ENCODE measurements at regions not wholly inside any gene's neighbourhood (a gene's known extent, or its start where the extent isn't known, plus 50 kb on each side); places are given as distances from the start of the nearest gene placed in this dataset.
A peak's percentile ranks its signal among the peaks of the same experiment; 100 is the strongest.

GRCh38 chr2:14053105-14053504, 579.4 kb upstream of the LRATD1 start:
- no peak for TF ChIP-seq GABPA (IDR thresholded peaks at IDR 0.05; ENCODE audit: low read depth)
- TF ChIP-seq SPI1 (IDR thresholded peaks at IDR 0.05; ENCODE audit: borderline replicate concordance, low read depth) = no peak
- TF ChIP-seq CTCF (IDR thresholded peaks at IDR 0.05; ENCODE audit: insufficient read depth, low read length) = no peak
- TF ChIP-seq REST (IDR thresholded peaks at IDR 0.05; ENCODE audit: insufficient replicate concordance, low read depth) = no peak
- TF ChIP-seq POLR2AphosphoS5 (IDR thresholded peaks at IDR 0.05; ENCODE audit: low read depth) = no peak
- Histone ChIP-seq H3K27me3 (ENCODE audit: insufficient read depth, poor library complexity, severe bottlenecking) (no peaks in the 10 kb centered on the region), H3K27ac (replicated peaks) (no peak overlapping the region), H3K4me3 (replicated peaks; ENCODE audit: insufficient read depth, low read length) (no peak overlapping the region)
- DNase-seq (ENCODE audit: low read depth in 1 of 2, low spot score in 1 of 2) = no peak

GRCh38 chr2:14064346-14064745, 568.2 kb upstream of the LRATD1 start:
- TF ChIP-seq REST (IDR thresholded peaks at IDR 0.05; ENCODE audit: insufficient replicate concordance, low read depth) (no peak), GABPA (IDR thresholded peaks at IDR 0.05; ENCODE audit: low read depth) (no peak), POLR2AphosphoS5 (IDR thresholded peaks at IDR 0.05; ENCODE audit: low read depth) (no peak), SPI1 (IDR thresholded peaks at IDR 0.05; ENCODE audit: borderline replicate concordance, low read depth) (no peak), CTCF (IDR thresholded peaks at IDR 0.05; ENCODE audit: insufficient read depth, low read length) (no peak)
- no peak for DNase-seq (ENCODE audit: low read depth in 1 of 2, low spot score in 1 of 2)
- Histone ChIP-seq H3K27ac (replicated peaks) (no peak overlapping the region), H3K4me3 (replicated peaks; ENCODE audit: insufficient read depth, low read length) (no peak overlapping the region), H3K27me3 (ENCODE audit: insufficient read depth, poor library complexity, severe bottlenecking) (no peaks in the 10 kb centered on the region)

- H3K27me3 ChIP-seq (ENCODE audit: insufficient read depth, poor library complexity, severe bottlenecking) = no peaks in the 10 kb centered on the region
- peak overlapping the region; percentile 69 for H3K27ac ChIP-seq (replicated peaks)
- peak; percentile 28 to 54 for DNase-seq (ENCODE audit: low read depth in 1 of 2, low spot score in 1 of 2)
- no peak for TF ChIP-seq SPI1 (IDR thresholded peaks at IDR 0.05; ENCODE audit: borderline replicate concordance, low read depth)
- TF ChIP-seq GABPA (IDR thresholded peaks at IDR 0.05; ENCODE audit: low read depth) = no peak; the same call in 1 of the 2 replicates
- H3K4me3 ChIP-seq (replicated peaks; ENCODE audit: insufficient read depth, low read length) = no peak overlapping the region
Observed at GRCh38 chr2:14072338-14072737, 560.2 kb upstream of the LRATD1 start.

- DNase-seq (ENCODE audit: low read depth in 1 of 2, low spot score in 1 of 2) = no peak
- no peaks in the 10 kb centered on the region for H3K27me3 ChIP-seq (ENCODE audit: insufficient read depth, poor library complexity, severe bottlenecking)
- no peak overlapping the region for H3K27ac ChIP-seq (replicated peaks)
- no peak overlapping the region for H3K4me3 ChIP-seq (replicated peaks; ENCODE audit: insufficient read depth, low read length)
- TF ChIP-seq CTCF (IDR thresholded peaks at IDR 0.05; ENCODE audit: insufficient read depth, low read length) (no peak), GABPA (IDR thresholded peaks at IDR 0.05; ENCODE audit: low read depth) (no peak), SPI1 (IDR thresholded peaks at IDR 0.05; ENCODE audit: borderline replicate concordance, low read depth) (no peak), POLR2AphosphoS5 (IDR thresholded peaks at IDR 0.05; ENCODE audit: low read depth) (no peak), REST (IDR thresholded peaks at IDR 0.05; ENCODE audit: insufficient replicate concordance, low read depth) (no peak)
Observed at GRCh38 chr2:14074691-14075090, 557.8 kb upstream of the LRATD1 start.
